Neural progenitor cell (in vitro differentiated cells): ENCODE measurements at regions not wholly inside any gene's neighbourhood (a gene's known extent, or its start where the extent isn't known, plus 50 kb on each side); places are given as distances from the start of the nearest gene placed in this dataset.
"Not testable (repeated sequence)": the region's sequence is repeated elsewhere in the genome, so short reads cannot be mapped to it uniquely, and the experiment has no call there.

ENCODE experiments used
- DNase-seq: peaks from one replicate; pipeline ENCODE4 v3.0.0-alpha.2; 2016; ENCODE audit warnings: low spot score
- H2AFZ ChIP-seq: fragments of 200-600 bp; sonication (generic); replicated peaks from 2 replicates; pipeline ENCODE4 v1.6.1; 2016; ENCODE audit warnings: antibody characterized with exemption
- H3F3A ChIP-seq: fragments of 200-600 bp; sonication (generic); 2 replicates; pipeline ENCODE4 v1.6.1; 2016; ENCODE audit warnings: antibody characterized with exemption, low read depth
- H3K27ac ChIP-seq: fragments of 200-600 bp; sonication (generic); 2 replicates; pipeline ENCODE4 v1.5.1; 2016; ENCODE audit warnings: mild to moderate bottlenecking
- H3K27me3 ChIP-seq: fragments of 200-600 bp; sonication (generic); 2 replicates; pipeline ENCODE4 v1.6.1; 2016; ENCODE audit warnings: mild to moderate bottlenecking, moderate library complexity
- H3K36me3 ChIP-seq: fragments of 200-600 bp; sonication (generic); 2 replicates; pipeline ENCODE4 v1.5.1; 2016
- H3K4me1 ChIP-seq: fragments of 200-600 bp; sonication (generic); 2 replicates; pipeline ENCODE4 v1.6.1; 2016; ENCODE audit warnings: mixed run types
- H3K4me2 ChIP-seq: fragments of 200-600 bp; sonication (generic); 2 replicates; pipeline ENCODE4 v1.6.1; 2016
- H3K4me3 ChIP-seq: fragments of 200-600 bp; sonication (generic); 2 replicates; pipeline ENCODE4 v1.5.1; 2016
- H3K79me2 ChIP-seq: fragments of 200-600 bp; sonication (generic); 2 replicates; pipeline ENCODE4 v1.6.1; 2016; ENCODE audit warnings: low read depth
- H3K9ac ChIP-seq: fragments of 200-600 bp; sonication (generic); 2 replicates; pipeline ENCODE4 v1.6.1; 2016
- H3K9me3 ChIP-seq: fragments of 200-600 bp; sonication (generic); 2 replicates; pipeline ENCODE4 v1.5.1; 2016; ENCODE audit warnings: low read depth
- H4K20me1 ChIP-seq: fragments of 200-600 bp; sonication (generic); 2 replicates; pipeline ENCODE4 v1.6.1; 2016; ENCODE audit warnings: low read depth
- H3K27ac Mint-ChIP-seq: 3 replicates; pipeline ENCODE4 v1.8.0; 2021; ENCODE audit warnings: mixed read lengths
- H3K27me3 Mint-ChIP-seq: 2 replicates; pipeline ENCODE4 v1.8.0; 2022; ENCODE audit warnings: low read depth, mild to moderate bottlenecking, inconsistent platforms, moderate library complexity, mixed read lengths; ENCODE audit not compliant: insufficient read depth
- H3K36me3 Mint-ChIP-seq: 3 replicates; pipeline ENCODE4 v1.8.0; 2021; ENCODE audit warnings: mixed read lengths
- H3K4me1 Mint-ChIP-seq: 3 replicates; pipeline ENCODE4 v1.8.0; 2021; ENCODE audit warnings: mixed read lengths
- H3K4me3 Mint-ChIP-seq: 3 replicates; pipeline ENCODE4 v1.8.0; 2021; ENCODE audit warnings: mild to moderate bottlenecking, moderate library complexity, mixed read lengths
- H3K9me3 Mint-ChIP-seq: 3 replicates; pipeline ENCODE4 v1.8.0; 2020; ENCODE audit warnings: mixed read lengths
- CTCF ChIP-seq: fragments of 200-600 bp; sonication (generic); IDR thresholded peaks from 2 replicates; pipeline ENCODE4 v1.5.1; 2017; ENCODE audit warnings: antibody characterized with exemption, mild to moderate bottlenecking
- EZH2 ChIP-seq: fragments of 200-600 bp; sonication (generic); IDR thresholded peaks from 2 replicates; pipeline ENCODE4 v1.6.1; 2017; ENCODE audit warnings: antibody characterized with exemption, mild to moderate bottlenecking, moderate library complexity
- EZH2phosphoT487 ChIP-seq: fragments of 200-600 bp; sonication (generic); IDR thresholded peaks from 2 replicates; pipeline ENCODE4 v1.6.1; 2017; ENCODE audit warnings: antibody characterized with exemption

GRCh38 chr5:112534611-112535255 is 115.7 kb upstream of the EPB41L4A start:
- Mint-ChIP-seq H3K9me3 (peaks cover 2% of the 10 kb centered on the region), H3K27me3 (peaks cover 5% of the 10 kb centered on the region), H3K36me3 (no peaks in the 10 kb centered on the region), H3K4me3 (no peak overlapping the region), H3K4me1 (peaks cover 3% of the 10 kb centered on the region), H3K27ac (no peak overlapping the region)
- Histone ChIP-seq H3K36me3 (no peaks in the 10 kb centered on the region), H3K79me2 (no peaks in the 10 kb centered on the region), H3K4me1 (no peaks in the 10 kb centered on the region), H3K27ac (no peak overlapping the region), H3K9me3 (no peaks in the 10 kb centered on the region), H3K4me2 (no peak overlapping the region), H3K4me3 (no peak overlapping the region), H2AFZ (no peak overlapping the region), H3K27me3 (no peaks in the 10 kb centered on the region), H4K20me1 (no peaks in the 10 kb centered on the region), H3F3A (no peaks in the 10 kb centered on the region), H3K9ac (no peak overlapping the region)
- DNase-seq = no peak
- TF ChIP-seq EZH2phosphoT487 = no peak
- no peak for TF ChIP-seq CTCF
- no peak for TF ChIP-seq EZH2

- H3K9me3 Mint-ChIP-seq = peaks cover 2% of the 10 kb centered on the region
- DNase-seq = no peak
These were observed 116.3 kb upstream of the EPB41L4A start for GRCh38 chr5:112535356-112535755.

GRCh38 chr5:112544558-112544957 is 125.5 kb upstream of the EPB41L4A start:
- not testable (repeated sequence) for H3K4me3 ChIP-seq, H3K4me1 ChIP-seq, H3K4me3 Mint-ChIP-seq, H3K79me2 ChIP-seq, H3K9ac ChIP-seq, H2AFZ ChIP-seq, H3F3A ChIP-seq, H3K27me3 Mint-ChIP-seq, H3K4me2 ChIP-seq, H3K27me3 ChIP-seq, H3K4me1 Mint-ChIP-seq, H3K36me3 ChIP-seq, H4K20me1 ChIP-seq, H3K9me3 Mint-ChIP-seq, H3K36me3 Mint-ChIP-seq, H3K9me3 ChIP-seq, DNase-seq, H3K27ac ChIP-seq, H3K27ac Mint-ChIP-seq

More at GRCh38 chr5:112535356-112535755, 116.3 kb upstream of the EPB41L4A start:
- Histone ChIP-seq H3K4me1 (no peaks in the 10 kb centered on the region), H3K4me2 (no peak overlapping the region), H3K4me3 (no peak overlapping the region), H2AFZ (no peak overlapping the region), H3K27ac (no peak overlapping the region), H3K27me3 (no peaks in the 10 kb centered on the region), H3K9me3 (no peaks in the 10 kb centered on the region), H3K36me3 (no peaks in the 10 kb centered on the region), H3K79me2 (no peaks in the 10 kb centered on the region), H3K9ac (no peak overlapping the region), H3F3A (no peaks in the 10 kb centered on the region), H4K20me1 (no peaks in the 10 kb centered on the region)
- Mint-ChIP-seq H3K36me3 (no peaks in the 10 kb centered on the region), H3K4me3 (no peak overlapping the region), H3K4me1 (peaks cover 3% of the 10 kb centered on the region), H3K27me3 (peaks cover 5% of the 10 kb centered on the region), H3K27ac (no peak overlapping the region)
- no peak for TF ChIP-seq EZH2
- no peak for TF ChIP-seq EZH2phosphoT487
- TF ChIP-seq CTCF = no peak

GRCh38 chr5:112546946-112547592 is 128.0 kb upstream of the EPB41L4A start:
- no peaks in the 10 kb centered on the region for H3K9me3 Mint-ChIP-seq
- no peaks in the 10 kb centered on the region for H3K36me3 Mint-ChIP-seq
- Histone ChIP-seq H3K27me3 (no peaks in the 10 kb centered on the region), H3K4me2 (no peak overlapping the region), H3F3A (no peaks in the 10 kb centered on the region), H3K4me3 (no peak overlapping the region), H3K9ac (no peak overlapping the region), H3K79me2 (no peaks in the 10 kb centered on the region), H3K36me3 (no peaks in the 10 kb centered on the region), H3K4me1 (no peaks in the 10 kb centered on the region), H3K9me3 (no peaks in the 10 kb centered on the region), H2AFZ (no peak overlapping the region), H4K20me1 (no peaks in the 10 kb centered on the region), H3K27ac (no peak overlapping the region)
- H3K27me3 Mint-ChIP-seq = peaks cover 7% of the 10 kb centered on the region
- TF ChIP-seq EZH2 = no peak
- no peak for TF ChIP-seq EZH2phosphoT487
- no peak for TF ChIP-seq CTCF
- no peak overlapping the region for H3K4me3 Mint-ChIP-seq
- DNase-seq = no peak
- H3K27ac Mint-ChIP-seq = no peak overlapping the region
- H3K4me1 Mint-ChIP-seq = no peaks in the 10 kb centered on the region
